ENCODE measurements at regions not wholly inside any gene's neighbourhood (a gene's known extent, or its start where the extent isn't known, plus 50 kb on each side); places are given as distances from the start of the nearest gene placed in this dataset.
A peak's percentile ranks its signal among the peaks of the same experiment; 100 is the strongest.
"Not testable (repeated sequence)": the region's sequence is repeated elsewhere in the genome, so short reads cannot be mapped to it uniquely, and the experiment has no call there.

- no peak for DNase-seq
These were observed 552.6 kb upstream of the CBLB start for GRCh38 chr3:106421426-106421825.

- DNase-seq, result no peak
These were observed 553.1 kb upstream of the CBLB start for GRCh38 chr3:106421909-106422308.

- no peak for DNase-seq
These were observed 554.8 kb upstream of the CBLB start for GRCh38 chr3:106423321-106424225.

- DNase-seq, result no peak
These were observed 556.2 kb upstream of the CBLB start for GRCh38 chr3:106425026-106425425.

- no peak for DNase-seq
These were observed 557.1 kb upstream of the CBLB start for GRCh38 chr3:106425916-106426315.

GRCh38 chr3:106428565-106428994 is 559.8 kb upstream of the CBLB start:
- peak; percentile 12 for DNase-seq

- no peak for DNase-seq
These were observed 562.9 kb upstream of the CBLB start for GRCh38 chr3:106431721-106432120.

GRCh38 chr3:106435899-106436453 is 567.2 kb upstream of the CBLB start:
- no peak for DNase-seq

- DNase-seq, result no peak
These were observed 570.1 kb upstream of the CBLB start for GRCh38 chr3:106438887-106439286.

- DNase-seq, result no peak
These were observed 571.9 kb upstream of the CBLB start for GRCh38 chr3:106440672-106441071.

GRCh38 chr3:106446271-106446670 is 577.5 kb upstream of the CBLB start:
- no peak for DNase-seq

GRCh38 chr3:106447723-106448301 is 579.0 kb upstream of the CBLB start:
- no peak for DNase-seq

- DNase-seq, result not testable (repeated sequence)
These were observed 579.7 kb upstream of the CBLB start for GRCh38 chr3:106448372-106448966.

- no peak for DNase-seq
These were observed 583.3 kb upstream of the CBLB start for GRCh38 chr3:106452096-106452495.

- DNase-seq, result no peak
These were observed 585.7 kb upstream of the CBLB start for GRCh38 chr3:106454497-106454896.

- DNase-seq, result no peak
These were observed 588.7 kb upstream of the CBLB start for GRCh38 chr3:106457281-106458180.

- DNase-seq, result no peak
These were observed 590.1 kb upstream of the CBLB start for GRCh38 chr3:106458952-106459351.

GRCh38 chr3:106466881-106467280 is 598.1 kb upstream of the CBLB start:
- DNase-seq, result no peak

GRCh38 chr3:106473576-106474475 is 605.0 kb upstream of the CBLB start:
- DNase-seq, result no peak

- no peak for DNase-seq
These were observed 613.6 kb upstream of the CBLB start for GRCh38 chr3:106482451-106482850.

- no peak for DNase-seq
These were observed 616.4 kb upstream of the CBLB start for GRCh38 chr3:106485217-106485616.

- no peak for DNase-seq
These were observed 617.0 kb upstream of the CBLB start for GRCh38 chr3:106485802-106486201.
